GM23338 (cell line): ENCODE measurements at regions not wholly inside any gene's neighbourhood (a gene's known extent, or its start where the extent isn't known, plus 50 kb on each side); places are given as distances from the start of the nearest gene placed in this dataset.

Source experiments
- ATAC-seq: fragments of 200-7000 bp; cut with Tn5 transposase; 3 replicates; pipeline ENCODE4 v1.9.1; 2020
- DNase-seq: peaks from one replicate; pipeline ENCODE4 v3.0.0-alpha.2; 2015; ENCODE audit warnings: low spot score
- H2AFZ ChIP-seq: fragments of 200-600 bp; sonication (generic); 2 replicates; pipeline ENCODE4 v1.8.0; 2016; ENCODE audit warnings: antibody characterized with exemption, mild to moderate bottlenecking, moderate library complexity
- H3F3A ChIP-seq: fragments of 200-600 bp; sonication (generic); replicated peaks from 2 replicates; pipeline ENCODE4 v1.8.0; 2017; ENCODE audit warnings: antibody characterized with exemption, mixed run types, low read depth
- H3K27ac ChIP-seq: fragments of 200-600 bp; sonication (generic); 2 replicates; pipeline ENCODE4 v1.6.1; 2016; ENCODE audit warnings: low read depth
- H3K27me3 ChIP-seq: fragments of 200-600 bp; sonication (generic); 2 replicates; pipeline ENCODE4 v1.8.0; 2016; ENCODE audit warnings: mild to moderate bottlenecking, mixed run types, moderate library complexity; ENCODE audit not compliant: insufficient read depth
- H3K36me3 ChIP-seq: fragments of 200-600 bp; sonication (generic); 2 replicates; pipeline ENCODE4 v1.8.0; 2016; ENCODE audit warnings: mild to moderate bottlenecking; ENCODE audit not compliant: insufficient read depth
- H3K4me1 ChIP-seq: fragments of 200-600 bp; sonication (generic); 2 replicates; pipeline ENCODE4 v1.8.0; 2016; ENCODE audit warnings: mild to moderate bottlenecking, moderate library complexity; ENCODE audit not compliant: insufficient read depth
- H3K4me2 ChIP-seq: fragments of 200-600 bp; sonication (generic); 2 replicates; pipeline ENCODE4 v1.7.1; 2017; ENCODE audit warnings: mixed run types
- H3K4me3 ChIP-seq: fragments of 200-600 bp; sonication (generic); 2 replicates; pipeline ENCODE4 v1.6.1; 2016; ENCODE audit warnings: mixed run types
- H3K79me2 ChIP-seq: fragments of 200-600 bp; sonication (generic); replicated peaks from 2 replicates; pipeline ENCODE4 v1.8.0; 2017; ENCODE audit warnings: mild to moderate bottlenecking; ENCODE audit not compliant: insufficient read depth
- H3K9me2 ChIP-seq: fragments of 200-600 bp; sonication (generic); 2 replicates; pipeline ENCODE4 v1.8.0; 2017; ENCODE audit not compliant: insufficient read depth
- H4K20me1 ChIP-seq: fragments of 200-600 bp; sonication (generic); replicated peaks from 2 replicates; pipeline ENCODE4 v1.8.0; 2017; ENCODE audit warnings: mild to moderate bottlenecking; ENCODE audit not compliant: insufficient read depth
- H3K27ac Mint-ChIP-seq: 2 replicates; pipeline ENCODE4 v1.8.0; 2020; ENCODE audit warnings: inconsistent platforms, mild to moderate bottlenecking, moderate library complexity, mixed read lengths
- H3K27me3 Mint-ChIP-seq: 3 replicates; pipeline ENCODE4 v1.8.0; 2022; ENCODE audit warnings: low read depth, mild to moderate bottlenecking, moderate library complexity, mixed read lengths, inconsistent platforms; ENCODE audit not compliant: insufficient read depth, poor library complexity
- H3K36me3 Mint-ChIP-seq: 3 replicates; pipeline ENCODE4 v1.8.0; 2021; ENCODE audit warnings: low read depth, mild to moderate bottlenecking, inconsistent platforms, moderate library complexity, mixed read lengths
- H3K4me1 Mint-ChIP-seq: 3 replicates; pipeline ENCODE4 v1.8.0; 2020; ENCODE audit warnings: mild to moderate bottlenecking, inconsistent platforms, mixed read lengths
- H3K4me3 Mint-ChIP-seq: 3 replicates; pipeline ENCODE4 v1.8.0; 2021; ENCODE audit warnings: moderate library complexity, mild to moderate bottlenecking, inconsistent platforms, mixed read lengths
- H3K9me3 Mint-ChIP-seq: 3 replicates; pipeline ENCODE4 v1.8.0; 2020; ENCODE audit warnings: moderate library complexity, mild to moderate bottlenecking, inconsistent platforms, mixed read lengths
- CREB1 ChIP-seq: fragments of 250-450 bp; sonication (Bioruptor Pico); IDR thresholded peaks from 2 replicates; pipeline ENCODE4 v1.5.0; 2020; ENCODE audit warnings: low read depth, mild to moderate bottlenecking, moderate library complexity
- ETS1 ChIP-seq: IDR thresholded peaks from 2 replicates; pipeline ENCODE4 v1.6.1; 2016; ENCODE audit warnings: antibody characterized with exemption
- EZH2 ChIP-seq: fragments of 200-600 bp; sonication (generic); IDR thresholded peaks from one replicate; pipeline ENCODE4 v1.8.0; 2017; ENCODE audit warnings: antibody characterized with exemption, mild to moderate bottlenecking, low read depth; ENCODE audit not compliant: unreplicated experiment
- NANOG ChIP-seq: IDR thresholded peaks from 2 replicates; pipeline ENCODE4 v1.6.1; 2016; ENCODE audit warnings: antibody characterized with exemption, borderline replicate concordance
- POLR2AphosphoS5 ChIP-seq: IDR thresholded peaks from 2 replicates; pipeline ENCODE4 v1.6.1; 2016; ENCODE audit warnings: antibody characterized with exemption, low read depth
- REST ChIP-seq: IDR thresholded peaks from one replicate; pipeline ENCODE4 v1.6.1; 2018; ENCODE audit warnings: antibody characterized with exemption; ENCODE audit not compliant: unreplicated experiment
- STAT1 ChIP-seq: IDR thresholded peaks from one replicate; pipeline ENCODE4 v1.6.1; 2016; ENCODE audit warnings: antibody characterized with exemption; ENCODE audit not compliant: unreplicated experiment
- ZNF114 ChIP-seq: fragments of 250-450 bp; sonication (Bioruptor Pico); IDR thresholded peaks from 2 replicates; pipeline ENCODE4 v1.5.0; 2020; ENCODE audit warnings: mild to moderate bottlenecking, moderate library complexity

GRCh38 chr16:18047761-18048160 is 288.8 kb downstream of the NPIPA8 start:
- TF ChIP-seq ZNF114: no peak
- no peak for TF ChIP-seq NANOG
- TF ChIP-seq ETS1: no peak
- Histone ChIP-seq H3K4me2 (no peak overlapping the region), H3K79me2 (no peaks in the 10 kb centered on the region), H2AFZ (no peak overlapping the region), H4K20me1 (no peaks in the 10 kb centered on the region), H3K4me1 (peaks cover 17% of the 10 kb centered on the region), H3K4me3 (no peak overlapping the region), H3K27me3 (no peaks in the 10 kb centered on the region), H3K27ac (no peak overlapping the region), H3K9me2 (peaks cover 5% of the 10 kb centered on the region; the same call in 1 of the 2 replicates), H3K36me3 (no peaks in the 10 kb centered on the region), H3F3A (no peaks in the 10 kb centered on the region)
- Mint-ChIP-seq H3K4me3 (no peak overlapping the region), H3K9me3 (no peaks in the 10 kb centered on the region), H3K4me1 (peaks cover 13% of the 10 kb centered on the region), H3K36me3 (no peaks in the 10 kb centered on the region), H3K27ac (no peak overlapping the region), H3K27me3 (peaks cover 4% of the 10 kb centered on the region)
- ATAC-seq (no peak), DNase-seq (no peak)

- H3K27ac ChIP-seq: no peak overlapping the region
- DNase-seq (no peak), ATAC-seq (no peak)
- H3K4me2 ChIP-seq: no peak overlapping the region
- H3K4me3 Mint-ChIP-seq: no peak overlapping the region
- H3K27ac Mint-ChIP-seq: no peak overlapping the region
- H3K36me3 Mint-ChIP-seq: no peaks in the 10 kb centered on the region
- TF ChIP-seq CREB1 (CRISPR knock-in tag): no peak
- no peak for TF ChIP-seq ETS1
- no peak for TF ChIP-seq EZH2
- H3K27me3 Mint-ChIP-seq: peaks cover 3% of the 10 kb centered on the region
- H3K4me3 ChIP-seq: no peak overlapping the region
- H3K4me1 Mint-ChIP-seq: peaks cover 27% of the 10 kb centered on the region
- no peaks in the 10 kb centered on the region for H3F3A ChIP-seq
- H3K79me2 ChIP-seq: no peaks in the 10 kb centered on the region
- H3K9me2 ChIP-seq: peaks cover 5% of the 10 kb centered on the region; the same call in 1 of the 2 replicates
- H3K9me3 Mint-ChIP-seq: no peaks in the 10 kb centered on the region
- no peak overlapping the region for H2AFZ ChIP-seq
- no peaks in the 10 kb centered on the region for H4K20me1 ChIP-seq
- H3K27me3 ChIP-seq: no peaks in the 10 kb centered on the region
- H3K36me3 ChIP-seq: no peaks in the 10 kb centered on the region
- peaks cover 31% of the 10 kb centered on the region for H3K4me1 ChIP-seq
These were observed 291.2 kb downstream of the NPIPA8 start for GRCh38 chr16:18045356-18045755.

- no peak overlapping the region for H3K27ac ChIP-seq
- Mint-ChIP-seq H3K27me3 (peaks cover 3% of the 10 kb centered on the region), H3K9me3 (no peaks in the 10 kb centered on the region), H3K4me3 (no peak overlapping the region), H3K36me3 (no peaks in the 10 kb centered on the region), H3K4me1 (peaks cover 23% of the 10 kb centered on the region), H3K27ac (no peak overlapping the region; the same call in 1 of the 2 replicates)
- ATAC-seq (peak; percentile 75), DNase-seq (no peak)
- no peak overlapping the region for H3K4me3 ChIP-seq
- peak overlapping the region; percentile 59 for H3K4me2 ChIP-seq
- peaks cover 9% of the 10 kb centered on the region for H3K9me2 ChIP-seq
- no peaks in the 10 kb centered on the region for H3K79me2 ChIP-seq
- H3K27me3 ChIP-seq: no peaks in the 10 kb centered on the region
- no peaks in the 10 kb centered on the region for H4K20me1 ChIP-seq
- H3K36me3 ChIP-seq: no peaks in the 10 kb centered on the region
- H3F3A ChIP-seq: no peaks in the 10 kb centered on the region
- peak overlapping the region; percentile 63 for H2AFZ ChIP-seq
- H3K4me1 ChIP-seq: peaks cover 25% of the 10 kb centered on the region
- TF ChIP-seq STAT1: no peak
- no peak for TF ChIP-seq ZNF114
- TF ChIP-seq REST: no peak
- no peak for TF ChIP-seq POLR2AphosphoS5
These were observed 294.4 kb downstream of the NPIPA8 start for GRCh38 chr16:18041864-18042834.
